ENCODE measurements at regions not wholly inside any gene's neighbourhood (a gene's known extent, or its start where the extent isn't known, plus 50 kb on each side); places are given as distances from the start of the nearest gene placed in this dataset.

DNA sequence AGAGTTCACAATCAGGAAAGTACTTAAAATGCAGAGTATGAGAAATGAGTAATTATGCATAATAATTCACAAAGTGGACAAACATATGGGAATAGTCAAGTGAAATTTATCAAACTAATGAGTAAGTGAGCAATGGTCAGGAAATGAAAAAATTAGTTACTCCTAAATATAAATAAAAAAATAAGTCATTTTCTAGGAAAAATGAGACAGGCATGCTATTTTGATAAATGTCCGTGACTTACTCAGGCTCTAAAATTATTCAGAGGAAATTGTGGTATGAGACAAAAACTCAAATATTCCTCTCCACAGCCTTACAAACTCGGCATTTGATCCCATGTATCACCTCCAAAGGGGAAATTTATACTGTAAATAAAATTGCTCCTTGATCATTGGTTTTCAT is 181.2 kb downstream of the COX18 start:
- Histone ChIP-seq H2AK5ac (ENCODE audit: insufficient read length, low read length) (no peak overlapping the region), H2AFZ (ENCODE audit: low read length) (no peak overlapping the region), H2BK15ac (ENCODE audit: low read depth, low read length) (no peak overlapping the region), H3K9me3 (ENCODE audit: control insufficient read depth, low read depth, low read length) (no peaks in the 10 kb centered on the region), H4K8ac (replicated peaks; ENCODE audit: insufficient read length, low read depth, low read length) (no peak overlapping the region), H4K5ac (ENCODE audit: insufficient read length, low read depth, low read length) (no peak overlapping the region), H3K27ac (ENCODE audit: insufficient read length, low read depth, low read length) (no peak overlapping the region), H3K9ac (ENCODE audit: extremely low read depth, insufficient read length, low read length) (no peak overlapping the region), H3K79me1 (ENCODE audit: insufficient read depth, low read depth, low read length, poor library complexity, severe bottlenecking) (no peaks in the 10 kb centered on the region), H3K4me2 (ENCODE audit: insufficient read depth, insufficient read length, low read length) (no peak overlapping the region), H3K18ac (ENCODE audit: insufficient read length, low read depth, low read length) (no peak overlapping the region), H4K20me1 (ENCODE audit: control insufficient read depth, insufficient read depth, insufficient read length) (no peaks in the 10 kb centered on the region), H3K23ac (ENCODE audit: insufficient read length, low read depth, low read length) (no peak overlapping the region), H3K4ac (ENCODE audit: low read depth, low read length) (no peak overlapping the region), H2BK12ac (ENCODE audit: insufficient read length, low read depth, low read length) (no peak overlapping the region), H2BK120ac (ENCODE audit: low read depth, low read length, poor library complexity, severe bottlenecking) (no peak overlapping the region), H2BK5ac (ENCODE audit: insufficient read length, low read length) (no peak overlapping the region), H3K27me3 (ENCODE audit: insufficient read depth, low read length) (no peaks in the 10 kb centered on the region), H3T11ph (ENCODE audit: low read length) (no peak overlapping the region), H4K91ac (ENCODE audit: insufficient read length, low read depth, low read length) (no peak overlapping the region), H3K4me1 (ENCODE audit: insufficient read depth, low read length) (peaks cover 6% of the 10 kb centered on the region), H3K79me2 (ENCODE audit: insufficient read depth, low read length) (0 out of 2 replicates have a peak, but pooled peaks cover 1% of the 10 kb centered on the region), H2BK20ac (ENCODE audit: low read depth, low read length, poor library complexity, severe bottlenecking) (no peak overlapping the region), H3K56ac (ENCODE audit: insufficient read length, low read depth, low read length) (no peak overlapping the region), H3K23me2 (ENCODE audit: insufficient read length, low read depth, low read length, poor library complexity, severe bottlenecking) (no peaks in the 10 kb centered on the region), H3K14ac (ENCODE audit: insufficient read depth, low read length) (no peak overlapping the region)
- no CpG with 5 or more reads among the region's 2 CpGs for WGBS (ENCODE audit: extremely low coverage, insufficient read length, low lambda C conversion rate)
- no peak overlapping the region for H3K27ac Mint-ChIP-seq
- peaks cover 0 to 6% (median 3%) of the 10 kb centered on the region in 3 experiments; a peak in 1 of 7 replicates for H3K36me3 Mint-ChIP-seq (ENCODE audit: insufficient read depth in 1 of 3, low read depth in 3 of 3)
- DNase-seq: no peak
- peaks cover 9 to 13% of the 10 kb centered on the region in 2 experiments; a peak in 4 of 5 replicates for H3K9me3 Mint-ChIP-seq
- peaks cover 9 to 14% of the 10 kb centered on the region in 2 experiments for H3K4me1 Mint-ChIP-seq
- TF ChIP-seq, protein P1, sequence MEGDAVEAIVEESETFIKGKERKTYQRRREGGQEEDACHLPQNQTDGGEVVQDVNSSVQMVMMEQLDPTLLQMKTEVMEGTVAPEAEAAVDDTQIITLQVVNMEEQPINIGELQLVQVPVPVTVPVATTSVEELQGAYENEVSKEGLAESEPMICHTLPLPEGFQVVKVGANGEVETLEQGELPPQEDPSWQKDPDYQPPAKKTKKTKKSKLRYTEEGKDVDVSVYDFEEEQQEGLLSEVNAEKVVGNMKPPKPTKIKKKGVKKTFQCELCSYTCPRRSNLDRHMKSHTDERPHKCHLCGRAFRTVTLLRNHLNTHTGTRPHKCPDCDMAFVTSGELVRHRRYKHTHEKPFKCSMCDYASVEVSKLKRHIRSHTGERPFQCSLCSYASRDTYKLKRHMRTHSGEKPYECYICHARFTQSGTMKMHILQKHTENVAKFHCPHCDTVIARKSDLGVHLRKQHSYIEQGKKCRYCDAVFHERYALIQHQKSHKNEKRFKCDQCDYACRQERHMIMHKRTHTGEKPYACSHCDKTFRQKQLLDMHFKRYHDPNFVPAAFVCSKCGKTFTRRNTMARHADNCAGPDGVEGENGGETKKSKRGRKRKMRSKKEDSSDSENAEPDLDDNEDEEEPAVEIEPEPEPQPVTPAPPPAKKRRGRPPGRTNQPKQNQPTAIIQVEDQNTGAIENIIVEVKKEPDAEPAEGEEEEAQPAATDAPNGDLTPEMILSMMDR (conservative IDR thresholded peaks at IDR 0.05): no peak
- H3K4me3 Mint-ChIP-seq: no peak overlapping the region
- no peaks in the 10 kb centered on the region for H3K27me3 Mint-ChIP-seq (ENCODE audit: low read depth)

All from H9 (cell line).